Lung (tissue), 11 donors: ENCODE measurements at regions not wholly inside any gene's neighbourhood (a gene's known extent, or its start where the extent isn't known, plus 50 kb on each side); places are given as distances from the start of the nearest gene placed in this dataset.

Source experiments
- ATAC-seq: fragments of 200-7000 bp; cut with Tn5 transposase; one replicate; pipeline ENCODE4 v1.9.1; 2020; ENCODE audit warnings: moderate number of reproducible peaks; ENCODE audit not compliant: insufficient read depth, low FRiP score
- DNase-seq, 3 donors: peaks; one replicate each; pipeline ENCODE4 v3.0.0-alpha.2; 2013 to 2017
- H3K27ac ChIP-seq, 2 donors: one replicate each; pipeline ENCODE4 v1.5.1; 2013; ENCODE audit warnings: mild to moderate bottlenecking in 2 of 2, moderate library complexity in 2 of 2, control low read depth in 1 of 2, inconsistent platforms in 1 of 2, low read depth in 1 of 2, low read length in 1 of 2
- H3K27me3 ChIP-seq, 3 donors: one replicate each; pipeline ENCODE4 v1.5.1; 2013; ENCODE audit warnings: low read length in 2 of 3; ENCODE audit not compliant: control insufficient read depth in 3 of 3, insufficient read depth in 3 of 3
- H3K36me3 ChIP-seq, 4 donors: one replicate each; pipeline ENCODE4 v1.5.1; 2013; ENCODE audit warnings: low read length in 4 of 4, mild to moderate bottlenecking in 1 of 4, moderate library complexity in 1 of 4; ENCODE audit not compliant: control insufficient read depth in 4 of 4, insufficient read depth in 4 of 4
- H3K4me1 ChIP-seq, 5 donors: one replicate each; pipeline ENCODE4 v1.5.1; 2013; ENCODE audit warnings: low read length in 5 of 5, mild to moderate bottlenecking in 2 of 5, moderate library complexity in 1 of 5; ENCODE audit not compliant: control insufficient read depth in 5 of 5, insufficient read depth in 5 of 5
- H3K4me3 ChIP-seq: one replicate; pipeline ENCODE4 v1.5.1; 2013; ENCODE audit warnings: mild to moderate bottlenecking, control low read depth, moderate library complexity
- H3K9ac ChIP-seq, 2 donors: one replicate each; pipeline ENCODE4 v1.5.1; 2013; ENCODE audit warnings: low read length in 2 of 2, control low read depth in 1 of 2; ENCODE audit not compliant: insufficient read depth in 1 of 2
- H3K9me3 ChIP-seq, 4 donors: one replicate each; pipeline ENCODE4 v1.5.1; 2013; ENCODE audit warnings: low read length in 3 of 4, mild to moderate bottlenecking in 1 of 4, moderate library complexity in 1 of 4; ENCODE audit not compliant: control insufficient read depth in 4 of 4, insufficient read depth in 3 of 4
- CTCF ChIP-seq: IDR thresholded peaks from 2 replicates; pipeline ENCODE4 v1.5.1; 2012; ENCODE audit warnings: mild to moderate bottlenecking; ENCODE audit errors: control extremely low read depth, extremely low read depth
- WGBS, 2 donors: extraction: QIAGEN DNeasy Blood & Tissue Kit; methylation state at CpG; one replicate each; pipeline ENCODE4 v1.1.7; 2013; 5-methylcytosine and 5-hydroxymethylcytosine counted together
- donor health status: control.
- donor health status: control.
- donor health status: Bipolar disorder and iron deficiency.
- donor health status: healthy.
- donor health status: DM: yes; HTN: yes; CAD: no.

DNA sequence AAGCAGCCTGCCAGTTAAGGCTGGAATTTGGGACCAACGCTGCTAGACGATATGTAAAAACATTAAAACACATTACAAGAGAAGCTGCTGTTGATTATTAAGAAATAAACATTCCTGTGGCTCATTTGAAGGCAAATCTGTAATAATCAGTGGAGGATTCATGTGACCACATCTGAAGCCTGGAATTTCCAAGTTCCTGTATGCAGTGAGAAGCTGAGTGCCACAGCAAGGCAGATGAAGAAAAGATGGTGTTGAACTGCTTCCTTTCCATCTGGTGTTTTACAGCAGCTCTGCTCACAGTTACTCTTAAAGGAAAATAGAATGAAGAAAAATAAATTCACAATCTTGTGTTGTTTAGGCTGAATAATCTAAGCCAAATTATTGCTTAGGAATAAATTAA, 139.3 kb upstream of the ROBO2 start:
- WGBS, 2 donors = 71 to 77% methylated on average over 2 of the region's 2 CpGs
- DNase-seq (peak; percentile 24 to 83 (median 75)), ATAC-seq (no peak)
- Histone ChIP-seq H3K9me3 (no peaks in the 10 kb centered on the region), H3K4me3 (no peak overlapping the region), H3K9ac (no peak overlapping the region), H3K27me3 (no peaks in the 10 kb centered on the region), H3K36me3 (no peaks in the 10 kb centered on the region), H3K4me1 (peaks cover 0 to 12% (median 0%) of the 10 kb centered on the region in 5 donors), H3K27ac (no peak overlapping the region)
- no peak for TF ChIP-seq CTCF

DNA sequence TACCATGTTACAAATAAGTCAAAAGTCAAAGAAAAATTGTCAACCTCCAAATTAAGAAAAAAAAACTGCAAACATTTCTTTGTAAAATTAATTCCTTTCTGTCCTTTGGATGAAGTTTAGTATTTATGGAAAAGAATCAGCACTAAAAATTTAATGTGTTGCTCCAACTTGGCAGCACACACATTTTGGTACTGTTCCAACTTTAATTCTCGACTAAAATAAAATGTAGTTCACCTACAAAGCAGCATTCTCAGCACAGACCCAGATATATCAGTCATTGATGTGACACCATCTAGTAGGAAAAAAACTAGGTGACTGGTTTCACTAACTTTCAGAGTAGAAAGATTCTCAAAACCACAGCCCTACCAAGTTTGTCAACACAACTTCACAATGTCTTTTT, 131.7 kb upstream of the ROBO2 start:
- no peak for ATAC-seq
- WGBS, 2 donors = 44 to 56% methylated on average over 1 of the region's 1 CpG
- no peak overlapping the region for H3K9ac ChIP-seq

DNA sequence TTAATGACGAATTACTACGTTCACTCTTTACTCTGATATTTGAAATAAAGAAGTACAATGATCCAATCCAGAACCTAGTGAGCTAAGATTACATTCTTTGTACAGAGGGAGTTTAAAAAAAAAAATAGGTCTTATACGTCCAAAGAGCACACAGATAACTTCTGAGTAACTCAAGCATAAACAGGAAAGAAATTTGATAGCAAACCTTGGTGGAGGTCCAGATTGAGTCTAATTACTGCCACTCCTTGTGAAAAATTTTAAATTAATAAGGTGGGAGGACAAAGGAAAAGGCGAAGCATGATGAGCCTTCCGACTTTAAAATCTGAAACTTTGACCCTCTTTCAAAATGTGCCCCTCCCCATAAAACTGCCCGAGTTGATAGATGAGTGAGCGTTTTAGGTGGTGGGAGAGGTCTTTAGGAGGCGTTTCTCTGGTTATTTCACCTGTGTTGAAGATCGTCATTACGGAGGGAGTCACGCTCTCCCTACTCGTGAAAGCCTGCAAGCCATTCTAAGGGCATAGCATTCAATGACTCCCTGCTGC, 127.0 kb upstream of the ROBO2 start:
- ATAC-seq = no peak
- Histone ChIP-seq H3K9ac (peak overlapping the region in 1 of 2 donors; percentile 47), H3K4me1 (peaks cover 0 to 25% (median 0%) of the 10 kb centered on the region in 5 donors), H3K9me3 (no peaks in the 10 kb centered on the region), H3K27ac (no peak overlapping the region), H3K4me3 (no peak overlapping the region), H3K27me3 (no peaks in the 10 kb centered on the region), H3K36me3 (no peaks in the 10 kb centered on the region)
- WGBS, 2 donors = 61 to 75% methylated on average over 12 of the region's 12 CpGs
- no peak for TF ChIP-seq CTCF
- peak in 2 of 3 donors; percentile 23 to 58 for DNase-seq

More for the DNA sequence above, 131.7 kb upstream of the ROBO2 start:
- H3K9me3 ChIP-seq = no peaks in the 10 kb centered on the region
- H3K4me1 ChIP-seq = peaks cover 0 to 15% (median 0%) of the 10 kb centered on the region in 5 donors
- H3K36me3 ChIP-seq = no peaks in the 10 kb centered on the region
- no peak for TF ChIP-seq CTCF
- H3K27ac ChIP-seq = no peak overlapping the region
- peak in 2 of 3 donors; percentile 53 to 71 for DNase-seq
- H3K4me3 ChIP-seq = no peak overlapping the region
- no peaks in the 10 kb centered on the region for H3K27me3 ChIP-seq

DNA sequence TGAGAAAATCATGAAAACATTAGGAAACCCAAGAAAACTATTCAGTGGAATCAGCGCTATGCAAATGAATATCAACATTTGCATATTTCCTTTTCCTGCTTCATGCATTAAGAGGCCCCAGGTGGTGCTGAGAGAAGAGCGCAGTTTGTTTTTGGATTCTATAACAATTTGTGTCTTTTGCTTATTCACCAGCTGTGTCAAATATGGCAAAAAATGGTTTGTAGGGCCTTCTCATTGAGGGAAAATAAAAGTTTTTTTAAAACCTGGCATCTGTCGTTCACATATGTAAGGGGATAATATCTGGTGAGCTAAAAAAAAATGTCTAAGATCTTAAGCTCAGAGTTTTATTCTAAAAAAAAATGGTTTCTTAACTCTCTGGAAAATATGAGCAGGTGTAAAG, 122.5 kb upstream of the ROBO2 start:
- DNase-seq (no peak), ATAC-seq (no peak)
- Histone ChIP-seq H3K4me1 (peaks cover 0 to 26% (median 0%) of the 10 kb centered on the region in 5 donors), H3K36me3 (no peaks in the 10 kb centered on the region), H3K27me3 (no peaks in the 10 kb centered on the region), H3K27ac (no peak overlapping the region), H3K9ac (no peak overlapping the region), H3K9me3 (no peaks in the 10 kb centered on the region), H3K4me3 (no peak overlapping the region)
- WGBS, 2 donors = 88 to 90% methylated on average over 3 of the region's 3 CpGs
- TF ChIP-seq CTCF = no peak
